ENCODE measurements at regions not wholly inside any gene's neighbourhood (a gene's known extent, or its start where the extent isn't known, plus 50 kb on each side); places are given as distances from the start of the nearest gene placed in this dataset.

DNA sequence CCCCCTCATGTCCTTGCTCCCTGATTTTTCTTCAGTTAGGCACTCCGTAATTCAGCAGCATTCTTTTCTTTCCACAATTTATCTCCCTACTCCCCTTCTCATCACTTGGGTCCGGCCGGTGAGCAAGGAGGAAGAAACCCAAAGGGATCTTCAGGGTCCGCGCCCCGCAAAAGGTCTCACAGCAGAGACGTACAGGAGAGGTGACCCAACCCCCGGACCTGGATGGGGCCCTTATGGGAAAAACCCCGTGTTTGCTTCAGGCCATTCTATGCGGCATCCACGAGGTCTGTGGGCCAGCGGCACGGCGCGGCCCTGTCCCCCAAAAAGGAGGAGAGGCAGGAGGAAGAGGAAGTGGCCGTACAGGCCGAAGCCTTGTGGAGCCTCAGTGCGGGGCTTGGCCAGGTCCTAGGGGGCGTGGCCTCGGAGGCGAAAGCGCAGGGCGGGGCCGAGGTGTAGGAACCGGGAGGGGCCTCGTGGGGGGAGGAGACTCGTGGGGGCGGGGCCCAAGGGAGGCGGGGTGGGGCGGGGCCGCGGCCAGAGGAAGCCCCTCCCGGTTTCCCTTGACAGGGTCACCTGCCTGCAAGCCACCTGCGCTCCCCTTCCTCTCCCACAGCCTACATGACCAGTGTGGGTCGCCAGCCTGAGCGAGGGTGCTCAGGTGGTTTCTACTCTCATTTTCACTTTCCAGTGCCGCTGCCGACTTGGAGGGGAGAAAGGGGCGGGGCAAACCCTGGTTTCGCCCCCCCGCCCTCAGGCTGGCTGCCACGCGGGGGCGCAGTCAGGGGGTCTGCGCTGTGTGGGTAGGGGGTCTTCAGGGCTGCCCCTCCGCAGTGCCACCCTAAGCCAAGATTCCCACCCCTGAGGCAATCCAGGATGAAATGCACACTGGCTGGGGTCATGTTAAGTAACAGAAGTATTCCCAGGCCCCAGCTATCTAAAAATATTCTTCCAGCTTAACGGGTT lies 156.4 kb upstream of the XPO1 start:
- Histone ChIP-seq H3K9me3 (no peaks in the 10 kb centered on the region), H3K27me3 (no peaks in the 10 kb centered on the region), H3K4me1 (peaks cover 0 to 3% (median 0%) of the 10 kb centered on the region in 3 donors), H3K36me3 (no peaks in the 10 kb centered on the region), H3K27ac (peak overlapping the region; percentile 54 to 83 (median 78)), H3K4me3 (peak overlapping the region; percentile 27 to 76 (median 56))
- TF ChIP-seq, protein P1, sequence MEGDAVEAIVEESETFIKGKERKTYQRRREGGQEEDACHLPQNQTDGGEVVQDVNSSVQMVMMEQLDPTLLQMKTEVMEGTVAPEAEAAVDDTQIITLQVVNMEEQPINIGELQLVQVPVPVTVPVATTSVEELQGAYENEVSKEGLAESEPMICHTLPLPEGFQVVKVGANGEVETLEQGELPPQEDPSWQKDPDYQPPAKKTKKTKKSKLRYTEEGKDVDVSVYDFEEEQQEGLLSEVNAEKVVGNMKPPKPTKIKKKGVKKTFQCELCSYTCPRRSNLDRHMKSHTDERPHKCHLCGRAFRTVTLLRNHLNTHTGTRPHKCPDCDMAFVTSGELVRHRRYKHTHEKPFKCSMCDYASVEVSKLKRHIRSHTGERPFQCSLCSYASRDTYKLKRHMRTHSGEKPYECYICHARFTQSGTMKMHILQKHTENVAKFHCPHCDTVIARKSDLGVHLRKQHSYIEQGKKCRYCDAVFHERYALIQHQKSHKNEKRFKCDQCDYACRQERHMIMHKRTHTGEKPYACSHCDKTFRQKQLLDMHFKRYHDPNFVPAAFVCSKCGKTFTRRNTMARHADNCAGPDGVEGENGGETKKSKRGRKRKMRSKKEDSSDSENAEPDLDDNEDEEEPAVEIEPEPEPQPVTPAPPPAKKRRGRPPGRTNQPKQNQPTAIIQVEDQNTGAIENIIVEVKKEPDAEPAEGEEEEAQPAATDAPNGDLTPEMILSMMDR (IDR thresholded peaks at IDR 0.05) = no peak
- peak; percentile 94 to 99 (median 98) for DNase-seq
- peak; percentile 98 to 100 (median 99) for ATAC-seq
- FAIRE-seq = no peak
- intact Hi-C loops (cut with DNase I) = no loop called here
- 7 to 13% methylated on average over 30 to 47 of the region's 47 CpGs for WGBS, 2 donors

DNA sequence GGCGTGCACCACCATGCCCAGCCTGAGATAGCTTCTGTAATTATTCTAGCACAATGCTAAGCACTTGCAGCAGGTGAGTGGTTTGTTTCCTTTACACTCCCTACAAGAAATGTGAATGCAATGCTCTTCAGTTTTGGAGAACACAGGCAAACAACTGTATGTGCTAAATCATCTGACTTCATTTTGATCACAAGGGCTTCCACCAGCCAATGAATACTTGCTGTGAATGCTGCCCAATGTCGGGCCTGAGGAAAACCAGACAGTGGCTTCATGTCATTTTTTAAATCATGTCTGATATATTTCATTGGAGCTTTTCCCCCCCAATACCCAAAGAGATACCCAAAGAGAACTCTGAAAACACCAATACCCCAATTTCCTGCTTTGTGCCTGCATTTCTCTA lies 155.6 kb upstream of the XPO1 start:
- Histone ChIP-seq H3K27ac (no peak overlapping the region), H3K9me3 (no peaks in the 10 kb centered on the region), H3K36me3 (no peaks in the 10 kb centered on the region), H3K4me3 (peak overlapping the region in 2 of 4 donors; percentile 69 to 76), H3K4me1 (peaks cover 0 to 3% (median 0%) of the 10 kb centered on the region in 3 donors), H3K27me3 (no peaks in the 10 kb centered on the region)
- ATAC-seq (no peak), FAIRE-seq (no peak), DNase-seq (no peak)
- 91 to 93% methylated on average over 2 of the region's 2 CpGs for WGBS, 2 donors
- TF ChIP-seq, protein P1 (IDR thresholded peaks at IDR 0.05) = no peak
- intact Hi-C loops (cut with DNase I) = no loop called here

GRCh38 chr2:61690078-61690596 lies 152.0 kb upstream of the XPO1 start:
- Histone ChIP-seq H3K36me3 (no peaks in the 10 kb centered on the region), H3K9me3 (no peaks in the 10 kb centered on the region), H3K27me3 (no peaks in the 10 kb centered on the region), H3K4me3 (no peak overlapping the region), H3K27ac (no peak overlapping the region), H3K4me1 (peaks cover 0 to 3% (median 0%) of the 10 kb centered on the region in 3 donors)
- DNase-seq (no peak), ATAC-seq (no peak), FAIRE-seq (no peak)
- TF ChIP-seq, protein P1 (IDR thresholded peaks at IDR 0.05) = no peak
- intact Hi-C loops (cut with DNase I) = no loop called here

DNA sequence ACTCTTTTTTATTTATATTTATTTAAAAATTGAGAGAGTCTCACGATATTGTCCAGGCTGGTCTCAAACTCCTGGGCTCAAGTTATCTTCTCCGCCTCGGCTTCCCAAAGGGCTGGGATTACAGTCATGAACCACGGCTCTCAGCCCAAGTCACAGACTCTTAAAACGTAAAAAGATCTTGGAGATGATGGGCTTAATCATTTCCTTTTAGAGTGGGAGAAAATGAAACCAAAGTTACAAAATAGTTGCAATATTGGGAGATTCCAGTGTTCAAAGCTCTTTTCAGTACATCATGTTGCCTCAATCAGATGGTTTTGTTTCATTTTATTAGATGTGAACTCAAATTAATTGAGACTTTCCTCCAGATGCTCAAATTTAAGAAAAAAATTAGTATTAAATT lies 151.4 kb upstream of the XPO1 start:
- Histone ChIP-seq H3K4me1 (peaks cover 0 to 3% (median 0%) of the 10 kb centered on the region in 3 donors), H3K27ac (no peak overlapping the region), H3K9me3 (no peaks in the 10 kb centered on the region), H3K36me3 (no peaks in the 10 kb centered on the region), H3K27me3 (no peaks in the 10 kb centered on the region), H3K4me3 (no peak overlapping the region)
- DNase-seq = no peak
- intact Hi-C loops (cut with DNase I) = no loop called here
- TF ChIP-seq, protein P1 (IDR thresholded peaks at IDR 0.05) = no peak
- no peak for ATAC-seq
- FAIRE-seq = no peak
- WGBS, 2 donors = 84 to 86% methylated on average over 5 of the region's 5 CpGs

Data from pancreas (tissue), 10 donors.